ENCODE measurements at regions not wholly inside any gene's neighbourhood (a gene's known extent, or its start where the extent isn't known, plus 50 kb on each side); places are given as distances from the start of the nearest gene placed in this dataset.

DNA sequence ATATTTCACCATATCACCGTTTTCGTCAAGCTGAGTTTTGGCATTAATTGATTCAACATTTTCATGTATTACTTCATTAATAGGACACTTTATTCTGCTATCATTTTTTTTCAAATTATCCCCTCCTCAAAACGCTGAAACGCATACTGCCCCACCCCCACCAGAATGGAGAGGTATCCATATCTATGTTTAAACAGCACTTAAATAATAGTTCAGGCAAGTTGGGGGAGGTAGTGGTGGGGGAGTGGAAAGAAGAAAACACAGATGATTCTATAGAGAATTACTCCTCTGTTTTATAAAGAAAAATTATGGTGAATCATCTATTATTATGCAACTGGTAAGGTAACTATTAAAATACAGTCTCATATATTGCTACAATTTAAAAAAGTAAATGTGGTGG lies 314.4 kb upstream of the ZEB2 start:
- H3K36me3 ChIP-seq (ENCODE audit: control insufficient read depth, insufficient read depth, low read length) = no peaks in the 10 kb centered on the region
- no peaks in the 10 kb centered on the region for H3K27me3 ChIP-seq (ENCODE audit: control insufficient read depth, insufficient read depth, low read length)
- DNase-seq = no peak
- WGBS (ENCODE audit: insufficient coverage) = no CpG with 5 or more reads among the region's 4 CpGs
- H3K4me3 ChIP-seq (ENCODE audit: low read length) = no peak overlapping the region
- H3K27ac ChIP-seq (ENCODE audit: low read length) = no peak overlapping the region
- no peaks in the 10 kb centered on the region for H3K9me3 ChIP-seq (replicated peaks; ENCODE audit: control insufficient read depth, low read depth, low read length)
- H3K4me1 ChIP-seq (ENCODE audit: control insufficient read depth, insufficient read depth, low read length) = peaks cover 15% of the 10 kb centered on the region

DNA sequence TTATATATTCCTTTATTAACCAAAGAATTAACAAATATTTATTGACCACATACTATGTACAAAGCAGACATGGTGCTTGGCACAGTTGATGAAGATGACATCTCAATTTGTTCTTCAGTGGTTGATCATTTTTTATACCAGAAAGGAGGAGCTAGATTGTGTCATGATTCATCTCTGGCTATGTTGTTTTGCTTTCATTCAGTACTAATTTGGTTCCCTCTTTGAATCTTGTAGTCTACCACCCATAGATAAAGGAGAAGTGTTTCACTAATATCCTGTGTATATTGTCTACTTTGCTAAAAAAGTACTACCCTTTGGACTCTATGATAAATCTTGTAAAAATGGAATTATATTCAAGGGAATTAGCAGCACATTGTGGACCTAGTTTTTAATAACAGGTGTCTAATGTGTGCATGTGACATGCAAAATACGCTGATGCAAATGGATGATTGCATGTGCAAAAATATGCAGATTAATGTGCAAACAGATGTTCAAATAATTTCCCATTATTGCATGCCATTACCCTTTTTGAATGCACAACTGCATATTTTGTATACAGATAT lies 313.2 kb upstream of the ZEB2 start:
- DNase-seq = no peak
- Histone ChIP-seq H3K36me3 (ENCODE audit: control insufficient read depth, insufficient read depth, low read length) (no peaks in the 10 kb centered on the region), H3K27ac (ENCODE audit: low read length) (no peak overlapping the region), H3K9me3 (replicated peaks; ENCODE audit: control insufficient read depth, low read depth, low read length) (no peaks in the 10 kb centered on the region), H3K27me3 (ENCODE audit: control insufficient read depth, insufficient read depth, low read length) (no peaks in the 10 kb centered on the region), H3K4me3 (ENCODE audit: low read length) (no peak overlapping the region), H3K4me1 (ENCODE audit: control insufficient read depth, insufficient read depth, low read length) (peaks cover 15% of the 10 kb centered on the region)
- WGBS (ENCODE audit: insufficient coverage) = no CpG with 5 or more reads among the region's 1 CpG

DNA sequence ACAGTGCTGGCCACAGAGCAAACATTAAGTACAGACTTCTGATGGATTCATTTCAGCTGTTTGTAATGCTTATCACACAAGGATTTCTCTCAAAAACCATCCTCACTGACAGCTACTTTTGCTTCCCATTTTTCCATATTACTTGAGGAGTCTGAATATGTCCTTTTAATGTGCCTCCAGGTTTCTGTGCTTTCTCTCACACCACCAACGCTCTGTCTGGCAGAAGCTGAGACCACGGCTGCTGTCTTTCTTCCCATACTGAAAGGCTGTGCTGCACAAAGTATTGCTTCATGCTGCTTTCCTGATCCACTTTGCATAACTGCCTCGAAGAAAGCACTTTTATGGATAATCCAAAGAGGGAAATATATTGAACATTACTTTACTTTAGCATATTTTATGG lies 312.1 kb upstream of the ZEB2 start:
- Histone ChIP-seq H3K4me3 (ENCODE audit: low read length) (no peak overlapping the region), H3K4me1 (ENCODE audit: control insufficient read depth, insufficient read depth, low read length) (peaks cover 15% of the 10 kb centered on the region), H3K36me3 (ENCODE audit: control insufficient read depth, insufficient read depth, low read length) (no peaks in the 10 kb centered on the region), H3K9me3 (replicated peaks; ENCODE audit: control insufficient read depth, low read depth, low read length) (no peaks in the 10 kb centered on the region), H3K27ac (ENCODE audit: low read length) (no peak overlapping the region), H3K27me3 (ENCODE audit: control insufficient read depth, insufficient read depth, low read length) (no peaks in the 10 kb centered on the region)
- DNase-seq = no peak
- no CpG with 5 or more reads among the region's 3 CpGs for whole genome bisulfite sequencing (ENCODE audit: insufficient coverage)

DNA sequence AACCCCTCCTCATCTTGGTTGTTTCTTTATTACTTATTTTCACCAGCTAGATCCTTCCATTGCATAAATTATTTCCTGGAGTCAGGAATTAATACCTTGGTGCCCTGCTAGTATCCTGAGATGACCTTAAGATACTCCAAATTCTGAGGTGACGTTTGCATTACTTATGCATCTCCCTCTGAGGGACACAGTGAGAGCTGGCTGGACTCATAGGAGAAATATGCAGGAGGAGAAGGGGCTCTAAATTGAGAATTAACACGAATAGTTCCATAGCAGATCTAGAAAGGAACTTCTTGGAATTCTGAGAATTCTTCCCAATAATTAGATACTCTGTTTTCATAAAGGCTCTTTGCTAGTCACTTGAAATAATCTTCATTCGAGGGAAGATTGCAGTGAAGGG lies 310.6 kb upstream of the ZEB2 start:
- Histone ChIP-seq H3K4me3 (ENCODE audit: low read length) (no peak overlapping the region), H3K9me3 (replicated peaks; ENCODE audit: control insufficient read depth, low read depth, low read length) (no peaks in the 10 kb centered on the region), H3K36me3 (ENCODE audit: control insufficient read depth, insufficient read depth, low read length) (no peaks in the 10 kb centered on the region), H3K27ac (ENCODE audit: low read length) (no peak overlapping the region), H3K4me1 (ENCODE audit: control insufficient read depth, insufficient read depth, low read length) (peaks cover 3% of the 10 kb centered on the region), H3K27me3 (ENCODE audit: control insufficient read depth, insufficient read depth, low read length) (no peaks in the 10 kb centered on the region)
- WGBS (ENCODE audit: insufficient coverage) = no CpG with 5 or more reads among the region's 3 CpGs
- DNase-seq = no peak

DNA sequence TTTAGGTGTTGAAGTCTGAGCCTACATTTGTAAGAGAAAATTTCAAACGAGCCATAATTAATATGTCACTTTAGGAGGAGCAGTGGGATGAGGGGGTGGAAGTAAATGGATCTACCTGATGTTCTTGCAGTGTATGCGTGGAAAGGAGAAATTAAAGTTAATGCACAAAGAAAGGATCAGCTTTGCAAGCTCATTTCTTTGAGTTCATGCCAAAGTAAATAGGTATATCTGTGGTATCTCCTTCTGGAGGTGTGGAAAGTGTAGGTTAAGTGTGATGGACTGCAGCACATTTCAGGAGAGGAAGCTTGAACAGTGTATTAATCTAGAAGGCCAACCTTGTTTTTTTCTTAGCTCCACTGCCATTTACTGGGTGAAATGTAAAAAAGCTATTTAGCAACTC lies 307.5 kb upstream of the ZEB2 start:
- Histone ChIP-seq H3K4me1 (ENCODE audit: control insufficient read depth, insufficient read depth, low read length) (no peaks in the 10 kb centered on the region), H3K27ac (ENCODE audit: low read length) (no peak overlapping the region), H3K36me3 (ENCODE audit: control insufficient read depth, insufficient read depth, low read length) (no peaks in the 10 kb centered on the region), H3K9me3 (replicated peaks; ENCODE audit: control insufficient read depth, low read depth, low read length) (no peaks in the 10 kb centered on the region), H3K27me3 (ENCODE audit: control insufficient read depth, insufficient read depth, low read length) (no peaks in the 10 kb centered on the region), H3K4me3 (ENCODE audit: low read length) (no peak overlapping the region)
- WGBS (ENCODE audit: insufficient coverage) = 79% methylated on average over 2 of the region's 2 CpGs
- no peak for DNase-seq

DNA sequence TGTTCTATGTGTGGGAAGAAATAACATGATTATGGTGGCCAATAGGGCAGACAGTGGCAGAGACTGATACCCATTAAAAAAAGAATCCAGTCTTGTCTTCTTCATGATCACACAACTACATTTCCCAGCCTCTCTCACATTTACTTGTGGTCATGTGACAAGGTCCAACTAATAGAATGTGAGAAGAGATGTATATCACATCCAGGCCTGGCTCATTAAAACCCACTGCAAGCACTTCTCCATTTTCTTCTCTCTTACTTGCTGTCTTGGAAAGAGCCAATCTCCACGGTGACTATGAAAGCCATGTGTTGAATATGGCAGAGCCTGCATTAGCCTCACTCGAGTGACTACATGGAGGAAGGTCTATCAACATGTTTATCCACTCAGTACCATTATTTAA lies 306.2 kb upstream of the ZEB2 start:
- Histone ChIP-seq H3K36me3 (ENCODE audit: control insufficient read depth, insufficient read depth, low read length) (no peaks in the 10 kb centered on the region), H3K4me1 (ENCODE audit: control insufficient read depth, insufficient read depth, low read length) (no peaks in the 10 kb centered on the region), H3K4me3 (ENCODE audit: low read length) (no peak overlapping the region), H3K9me3 (replicated peaks; ENCODE audit: control insufficient read depth, low read depth, low read length) (no peaks in the 10 kb centered on the region), H3K27me3 (ENCODE audit: control insufficient read depth, insufficient read depth, low read length) (no peaks in the 10 kb centered on the region), H3K27ac (ENCODE audit: low read length) (no peak overlapping the region)
- no peak for DNase-seq
- WGBS (ENCODE audit: insufficient coverage) = no CpG with 5 or more reads among the region's 2 CpGs

DNA sequence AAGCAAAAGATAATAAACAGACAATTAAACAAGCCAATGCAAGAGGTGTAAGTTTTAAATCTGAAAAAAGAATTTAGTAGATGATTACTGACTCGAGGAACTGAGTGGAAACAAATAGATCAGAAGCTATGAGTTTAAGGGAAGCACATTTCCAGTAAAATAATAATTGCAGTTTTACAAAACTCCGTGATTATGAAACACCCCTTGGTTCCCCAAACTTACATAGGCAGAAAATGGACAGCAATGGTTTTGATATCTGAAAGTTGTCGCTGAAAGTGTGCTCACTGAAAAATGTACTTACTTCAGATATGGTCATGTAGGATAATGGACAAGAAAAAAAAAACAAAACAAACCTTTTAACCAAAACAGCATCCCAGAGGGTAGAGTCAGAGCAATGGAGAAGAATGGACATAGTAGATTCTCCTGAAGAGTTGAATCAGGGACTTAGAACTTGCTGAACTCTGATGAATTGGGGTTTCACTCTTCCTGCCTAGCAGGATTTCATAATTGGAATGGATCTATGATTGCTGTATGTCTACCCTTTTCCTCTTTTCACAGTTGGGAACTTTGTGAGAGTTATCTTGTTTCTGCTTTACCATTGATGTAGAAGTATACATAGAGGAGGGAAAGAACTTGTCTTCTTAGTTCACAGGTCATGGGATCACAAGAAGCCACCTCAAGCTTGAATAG lies 305.6 kb upstream of the ZEB2 start:
- WGBS (ENCODE audit: insufficient coverage) = no CpG with 5 or more reads among the region's 3 CpGs
- H3K27me3 ChIP-seq (ENCODE audit: control insufficient read depth, insufficient read depth, low read length) = no peaks in the 10 kb centered on the region
- H3K4me1 ChIP-seq (ENCODE audit: control insufficient read depth, insufficient read depth, low read length) = no peaks in the 10 kb centered on the region
- DNase-seq = no peak
- no peaks in the 10 kb centered on the region for H3K36me3 ChIP-seq (ENCODE audit: control insufficient read depth, insufficient read depth, low read length)
- no peak overlapping the region for H3K4me3 ChIP-seq (ENCODE audit: low read length)
- H3K9me3 ChIP-seq (replicated peaks; ENCODE audit: control insufficient read depth, low read depth, low read length) = peaks cover 4% of the 10 kb centered on the region
- no peak overlapping the region for H3K27ac ChIP-seq (ENCODE audit: low read length)

DNA sequence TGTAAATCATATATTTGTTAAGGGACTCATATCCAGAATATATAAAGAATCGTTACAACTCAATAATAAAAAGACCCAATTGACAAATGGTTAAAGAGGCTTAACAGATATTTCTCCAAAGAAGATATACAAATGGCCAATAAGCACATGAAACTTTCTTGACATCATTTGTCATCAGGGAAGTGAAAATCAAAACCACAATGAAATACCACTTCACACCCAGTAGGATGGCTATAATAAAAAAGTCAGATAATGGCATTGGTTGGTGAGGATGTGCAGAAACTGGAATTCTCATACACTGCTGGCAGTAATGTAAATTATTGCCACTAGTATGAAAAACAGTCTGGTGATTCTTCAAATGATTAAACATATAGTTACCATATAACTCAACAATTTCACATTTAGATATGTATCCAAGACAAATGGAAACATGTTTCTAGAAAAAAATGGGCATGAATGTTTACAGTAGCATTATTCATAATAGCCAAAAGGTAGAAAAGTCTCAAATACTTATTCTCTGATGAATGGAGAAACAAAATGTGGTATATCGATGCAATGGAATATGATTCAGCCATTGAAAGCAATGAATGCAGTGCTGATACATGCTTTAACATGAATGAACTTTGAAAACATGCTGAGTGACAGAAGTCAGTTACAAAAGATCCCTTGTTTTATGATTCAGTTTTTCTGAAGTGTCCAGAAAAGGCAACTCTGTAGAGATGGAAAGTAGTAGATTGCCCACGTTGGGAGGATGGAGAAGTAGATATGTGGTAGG lies 304.6 kb upstream of the ZEB2 start:
- no peaks in the 10 kb centered on the region for H3K36me3 ChIP-seq (ENCODE audit: control insufficient read depth, insufficient read depth, low read length)
- H3K27me3 ChIP-seq (ENCODE audit: control insufficient read depth, insufficient read depth, low read length) = no peaks in the 10 kb centered on the region
- no peak overlapping the region for H3K4me3 ChIP-seq (ENCODE audit: low read length)
- H3K4me1 ChIP-seq (ENCODE audit: control insufficient read depth, insufficient read depth, low read length) = no peaks in the 10 kb centered on the region
- WGBS (ENCODE audit: insufficient coverage) = 96% methylated on average over 2 of the region's 3 CpGs
- no peak overlapping the region for H3K27ac ChIP-seq (ENCODE audit: low read length)
- DNase-seq = no peak
- peaks cover 4% of the 10 kb centered on the region for H3K9me3 ChIP-seq (replicated peaks; ENCODE audit: control insufficient read depth, low read depth, low read length)

DNA sequence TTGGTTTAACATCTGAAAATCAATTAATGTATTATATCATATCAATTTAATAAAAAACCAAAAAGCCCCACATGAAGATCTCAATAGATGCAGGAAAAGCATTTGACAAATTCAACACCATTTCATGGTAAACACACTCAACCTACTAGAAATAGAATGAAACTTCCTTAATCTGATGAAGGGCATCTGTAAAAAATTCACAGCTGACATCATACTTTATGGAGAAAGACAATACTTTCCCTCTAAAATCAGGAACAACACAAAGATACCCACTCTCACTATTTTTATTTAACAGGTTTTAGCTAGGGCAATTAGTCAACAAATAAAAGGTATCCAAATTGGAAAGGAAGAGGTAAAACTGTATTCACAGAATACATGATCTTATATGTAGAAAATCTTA lies 303.0 kb upstream of the ZEB2 start:
- DNase-seq = no peak
- H3K36me3 ChIP-seq (ENCODE audit: control insufficient read depth, insufficient read depth, low read length) = no peaks in the 10 kb centered on the region
- no peak overlapping the region for H3K27ac ChIP-seq (ENCODE audit: low read length)

DNA sequence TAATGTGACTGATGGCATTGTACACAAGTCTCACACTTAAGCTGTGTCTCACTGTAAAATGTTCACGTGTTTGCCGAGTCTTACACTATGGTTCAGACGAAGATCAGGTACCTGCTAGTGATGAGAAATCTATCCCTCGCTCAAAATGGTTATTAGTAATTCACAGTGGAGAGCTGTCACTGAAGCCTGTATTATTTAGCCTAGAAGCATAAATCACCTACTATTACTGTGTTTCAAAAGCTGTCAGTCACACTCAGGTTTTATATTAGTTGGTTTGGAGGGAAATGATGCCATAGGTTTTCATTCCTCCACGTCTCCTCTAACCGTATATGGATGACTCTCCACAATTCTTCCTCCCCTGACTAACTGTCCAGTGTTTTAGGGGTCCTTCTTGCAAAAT lies 292.4 kb upstream of the ZEB2 start:
- H3K27ac ChIP-seq (ENCODE audit: low read length) = no peak overlapping the region
- H3K4me1 ChIP-seq (ENCODE audit: control insufficient read depth, insufficient read depth, low read length) = no peaks in the 10 kb centered on the region
- H3K36me3 ChIP-seq (ENCODE audit: control insufficient read depth, insufficient read depth, low read length) = no peaks in the 10 kb centered on the region
- H3K27me3 ChIP-seq (ENCODE audit: control insufficient read depth, insufficient read depth, low read length) = no peaks in the 10 kb centered on the region
- no peak for DNase-seq
- H3K4me3 ChIP-seq (ENCODE audit: low read length) = no peak overlapping the region
- no peaks in the 10 kb centered on the region for H3K9me3 ChIP-seq (replicated peaks; ENCODE audit: control insufficient read depth, low read depth, low read length)
- WGBS (ENCODE audit: insufficient coverage) = 80% methylated on average over 2 of the region's 6 CpGs

More for the DNA sequence above, 303.0 kb upstream of the ZEB2 start:
- Histone ChIP-seq H3K4me1 (ENCODE audit: control insufficient read depth, insufficient read depth, low read length) (no peaks in the 10 kb centered on the region), H3K4me3 (ENCODE audit: low read length) (no peak overlapping the region), H3K27me3 (ENCODE audit: control insufficient read depth, insufficient read depth, low read length) (no peaks in the 10 kb centered on the region), H3K9me3 (replicated peaks; ENCODE audit: control insufficient read depth, low read depth, low read length) (peaks cover 4% of the 10 kb centered on the region)

Measured in muscle of leg (tissue), 3 donors.